WTC11 (cell line): ENCODE measurements at regions not wholly inside any gene's neighbourhood (a gene's known extent, or its start where the extent isn't known, plus 50 kb on each side); places are given as distances from the start of the nearest gene placed in this dataset.

Source experiments
- ATAC-seq: fragments of 200-7000 bp; cut with Tn5 transposase; 2 replicates; pipeline ENCODE4 v1.10.0; 2021; ENCODE audit warnings: mild to moderate bottlenecking, moderate library complexity
- CTCF ChIA-PET: fragments of 300-600 bp; sonication (Branson Sonifier 250); formaldehyde crosslinking; loops from one replicate; lab custom pipeline; 2021; ENCODE audit warnings: antibody characterized with exemption; lab: Charles Lee
- POLR2A ChIA-PET: fragments of 350-600 bp; sonication (Branson Sonifier 250); formaldehyde crosslinking; loops from one replicate; lab custom pipeline; 2021; ENCODE audit warnings: antibody characterized with exemption; lab: Charles Lee
- DNase-seq: peaks from one replicate; pipeline ENCODE4 v3.0.0; 2021; ENCODE audit warnings: low spot score
- H3K27ac Mint-ChIP-seq: 2 replicates; pipeline ENCODE4 v1.8.0; 2021; ENCODE audit warnings: mixed read lengths
- H3K27me3 Mint-ChIP-seq: 2 replicates; pipeline ENCODE4 v1.8.0; 2021; ENCODE audit warnings: low read depth, mild to moderate bottlenecking, moderate library complexity, mixed read lengths
- H3K36me3 Mint-ChIP-seq: 2 replicates; pipeline ENCODE4 v1.8.0; 2021; ENCODE audit warnings: mixed read lengths
- H3K4me1 Mint-ChIP-seq: 2 replicates; pipeline ENCODE4 v1.8.0; 2022; ENCODE audit warnings: mixed read lengths
- H3K4me3 Mint-ChIP-seq: 2 replicates; pipeline ENCODE4 v1.8.0; 2021; ENCODE audit warnings: mild to moderate bottlenecking, moderate library complexity, mixed read lengths
- H3K9me3 Mint-ChIP-seq: 2 replicates; pipeline ENCODE4 v1.8.0; 2021; ENCODE audit warnings: mixed read lengths
- ATF1 ChIP-seq: sonication (generic); formaldehyde crosslinking; IDR thresholded peaks from 2 replicates; pipeline ENCODE4 v1.8.1; 2023; ENCODE audit warnings: mild to moderate bottlenecking, moderate library complexity, missing genetic modification reagents
- CREB1 ChIP-seq: sonication (generic); formaldehyde crosslinking; IDR thresholded peaks from 2 replicates; pipeline ENCODE4 v1.8.0; 2023; ENCODE audit warnings: mild to moderate bottlenecking, missing genetic modification reagents
- CTCF ChIP-seq: fragments of 200-600 bp; IDR thresholded peaks from 2 replicates; pipeline ENCODE4 v1.8.0; 2022; ENCODE audit warnings: antibody characterized with exemption
- EMX1 ChIP-seq: fragments of 250-450 bp; sonication (Bioruptor Pico); IDR thresholded peaks from 2 replicates; pipeline ENCODE4 v1.8.0; 2021; ENCODE audit warnings: mild to moderate bottlenecking
- FOXJ3 ChIP-seq: sonication (generic); formaldehyde crosslinking; IDR thresholded peaks from 2 replicates; pipeline ENCODE4 v1.9.0; 2021; ENCODE audit warnings: missing genetic modification reagents, mild to moderate bottlenecking, borderline replicate concordance
- FOXK1 ChIP-seq: sonication (generic); formaldehyde crosslinking; IDR thresholded peaks from 2 replicates; pipeline ENCODE4 v1.8.0; 2022; ENCODE audit warnings: mild to moderate bottlenecking, moderate library complexity, missing genetic modification reagents
- FOXP4 ChIP-seq: sonication (generic); formaldehyde crosslinking; IDR thresholded peaks from 2 replicates; pipeline ENCODE4 v1.8.0; 2022; ENCODE audit warnings: mild to moderate bottlenecking, missing genetic modification reagents
- KAT7 ChIP-seq: sonication (generic); formaldehyde crosslinking; IDR thresholded peaks from 2 replicates; pipeline ENCODE4 v1.8.1; 2023; ENCODE audit warnings: missing genetic modification reagents, mild to moderate bottlenecking, borderline replicate concordance
- PRRX2 ChIP-seq: fragments of 250-450 bp; sonication (Bioruptor Pico); IDR thresholded peaks from 2 replicates; pipeline ENCODE4 v1.8.0; 2021; ENCODE audit warnings: mild to moderate bottlenecking
- SMAD4 ChIP-seq: sonication (generic); formaldehyde crosslinking; IDR thresholded peaks from 2 replicates; pipeline ENCODE4 v1.8.0; 2022; ENCODE audit warnings: mild to moderate bottlenecking, missing genetic modification reagents
- USF2 ChIP-seq: sonication (generic); formaldehyde crosslinking; IDR thresholded peaks from 2 replicates; pipeline ENCODE4 v1.8.1; 2023; ENCODE audit warnings: mild to moderate bottlenecking, missing genetic modification reagents, moderate library complexity
- ZNF138 ChIP-seq: sonication (generic); formaldehyde crosslinking; conservative IDR thresholded peaks from 2 replicates; pipeline ENCODE4 v1.8.1; 2022; ENCODE audit warnings: mild to moderate bottlenecking, moderate library complexity, missing genetic modification reagents
- ZNF512 ChIP-seq: sonication (generic); formaldehyde crosslinking; IDR thresholded peaks from 2 replicates; pipeline ENCODE4 v1.8.1; 2022; ENCODE audit warnings: missing genetic modification reagents, borderline replicate concordance
- ZSCAN18 ChIP-seq: fragments of 250-450 bp; sonication (Bioruptor Pico); IDR thresholded peaks from 2 replicates; pipeline ENCODE4 v2.1.2; 2022; ENCODE audit warnings: mild to moderate bottlenecking, moderate library complexity
- TF ChIP-seq, protein P1 (sequence below): fragments of 250-450 bp; sonication (Bioruptor Pico); IDR thresholded peaks from 2 replicates; pipeline ENCODE4 v1.9.0; 2021; ENCODE audit warnings: moderate library complexity, mild to moderate bottlenecking, inconsistent platforms, borderline replicate concordance
- TF ChIP-seq, protein P2 (sequence below): sonication (generic); formaldehyde crosslinking; IDR thresholded peaks from 2 replicates; pipeline ENCODE4 v1.8.0; 2023; ENCODE audit warnings: mild to moderate bottlenecking, missing genetic modification reagents
- TF ChIP-seq, protein P3 (sequence below): sonication (generic); formaldehyde crosslinking; IDR thresholded peaks from 2 replicates; pipeline ENCODE4 v1.8.1; 2023; ENCODE audit warnings: mild to moderate bottlenecking, missing genetic modification reagents, moderate library complexity

DNA sequence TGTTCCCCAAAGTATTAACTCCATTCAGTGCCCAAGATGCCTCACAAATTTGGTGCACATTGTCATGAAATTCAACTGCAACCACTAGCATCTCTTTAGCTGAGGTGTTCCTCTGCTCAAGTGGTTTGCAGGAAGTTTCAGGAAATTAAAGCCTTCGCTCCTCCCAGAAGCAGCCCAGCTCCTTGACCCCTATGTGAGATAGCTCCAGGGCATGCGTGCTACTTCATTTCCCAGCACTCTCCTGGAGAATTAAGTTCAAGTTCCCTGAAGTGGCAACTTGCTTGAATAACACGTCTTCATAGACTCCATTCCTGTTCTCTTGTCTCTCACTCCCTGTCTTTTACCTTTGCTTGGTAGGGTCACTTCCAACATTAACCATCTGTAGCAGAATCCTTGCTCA is 750.3 kb downstream of the REEP3 start (continued):
- no peak for TF ChIP-seq FOXP4

DNA sequence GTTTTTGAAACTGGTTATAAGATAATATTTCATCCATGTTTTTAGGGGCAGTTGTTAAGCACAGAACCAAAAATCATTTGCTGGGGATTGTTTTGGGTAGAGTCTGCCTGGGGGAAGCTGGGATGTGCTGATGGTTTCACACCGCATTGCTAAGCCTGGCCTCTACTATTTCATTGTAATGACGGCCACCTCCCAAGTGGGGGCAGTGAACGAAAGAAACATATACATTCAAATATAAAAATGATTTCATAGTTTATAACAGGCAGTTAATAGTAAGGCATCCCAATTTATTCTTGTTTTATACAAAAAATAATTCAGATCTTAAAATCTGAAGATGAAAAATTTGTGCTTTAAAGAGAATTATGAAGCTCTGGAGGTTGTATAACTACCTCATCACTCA is 750.8 kb downstream of the REEP3 start:
- peak; percentile 18 for DNase-seq
- TF ChIP-seq CTCF = 0 out of 2 replicates have a peak, but pooled peaks have one; percentile 18
- no peak for TF ChIP-seq ZNF138 (CRISPR knock-in tag)
- no peak overlapping the region for H3K4me3 Mint-ChIP-seq
- no peaks in the 10 kb centered on the region for H3K9me3 Mint-ChIP-seq
- CTCF ChIA-PET = interaction anchor here (0.8 to 1.7 kb wide), 5 partner anchors 104 to 405 kb away, joined by 3 to 6 read pairs (median 4); no protein-coding TSS in a partner anchor
- H3K36me3 Mint-ChIP-seq = no peaks in the 10 kb centered on the region
- POLR2A ChIA-PET = interaction anchor here (0.5 kb wide), 1 partner anchor 34 kb away, joined by 3 read pairs; no protein-coding TSS in a partner anchor
- peak; percentile 94 for ATAC-seq
- H3K4me1 Mint-ChIP-seq = peaks cover 5% of the 10 kb centered on the region; the same call in 1 of the 2 replicates
- no peaks in the 10 kb centered on the region for H3K27me3 Mint-ChIP-seq
- no peak overlapping the region for H3K27ac Mint-ChIP-seq

GRCh38 chr10:64275001-64275400 is 753.8 kb downstream of the REEP3 start:
- H3K36me3 Mint-ChIP-seq = no peaks in the 10 kb centered on the region
- H3K27me3 Mint-ChIP-seq = no peaks in the 10 kb centered on the region
- ATAC-seq = no peak
- no peak for TF ChIP-seq ATF1
- TF ChIP-seq FOXK1 = no peak
- TF ChIP-seq FOXJ3 = no peak
- TF ChIP-seq PRRX2 = no peak
- no peak for TF ChIP-seq ZNF138 (CRISPR knock-in tag)
- no peak for TF ChIP-seq ZSCAN18 (CRISPR knock-in tag)
- no peak for TF ChIP-seq CREB1 (CRISPR knock-in tag)
- no peak for TF ChIP-seq KAT7 (CRISPR knock-in tag)
- no peak for TF ChIP-seq ZNF512 (CRISPR knock-in tag)
- TF ChIP-seq, protein P1, sequence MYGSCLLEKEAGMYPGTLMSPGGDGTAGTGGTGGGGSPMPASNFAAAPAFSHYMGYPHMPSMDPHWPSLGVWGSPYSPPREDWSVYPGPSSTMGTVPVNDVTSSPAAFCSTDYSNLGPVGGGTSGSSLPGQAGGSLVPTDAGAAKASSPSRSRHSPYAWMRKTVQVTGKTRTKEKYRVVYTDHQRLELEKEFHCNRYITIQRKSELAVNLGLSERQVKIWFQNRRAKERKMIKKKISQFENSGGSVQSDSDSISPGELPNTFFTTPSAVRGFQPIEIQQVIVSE = no peak
- TF ChIP-seq, protein P2, sequence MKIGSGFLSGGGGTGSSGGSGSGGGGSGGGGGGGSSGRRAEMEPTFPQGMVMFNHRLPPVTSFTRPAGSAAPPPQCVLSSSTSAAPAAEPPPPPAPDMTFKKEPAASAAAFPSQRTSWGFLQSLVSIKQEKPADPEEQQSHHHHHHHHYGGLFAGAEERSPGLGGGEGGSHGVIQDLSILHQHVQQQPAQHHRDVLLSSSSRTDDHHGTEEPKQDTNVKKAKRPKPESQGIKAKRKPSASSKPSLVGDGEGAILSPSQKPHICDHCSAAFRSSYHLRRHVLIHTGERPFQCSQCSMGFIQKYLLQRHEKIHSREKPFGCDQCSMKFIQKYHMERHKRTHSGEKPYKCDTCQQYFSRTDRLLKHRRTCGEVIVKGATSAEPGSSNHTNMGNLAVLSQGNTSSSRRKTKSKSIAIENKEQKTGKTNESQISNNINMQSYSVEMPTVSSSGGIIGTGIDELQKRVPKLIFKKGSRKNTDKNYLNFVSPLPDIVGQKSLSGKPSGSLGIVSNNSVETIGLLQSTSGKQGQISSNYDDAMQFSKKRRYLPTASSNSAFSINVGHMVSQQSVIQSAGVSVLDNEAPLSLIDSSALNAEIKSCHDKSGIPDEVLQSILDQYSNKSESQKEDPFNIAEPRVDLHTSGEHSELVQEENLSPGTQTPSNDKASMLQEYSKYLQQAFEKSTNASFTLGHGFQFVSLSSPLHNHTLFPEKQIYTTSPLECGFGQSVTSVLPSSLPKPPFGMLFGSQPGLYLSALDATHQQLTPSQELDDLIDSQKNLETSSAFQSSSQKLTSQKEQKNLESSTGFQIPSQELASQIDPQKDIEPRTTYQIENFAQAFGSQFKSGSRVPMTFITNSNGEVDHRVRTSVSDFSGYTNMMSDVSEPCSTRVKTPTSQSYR (CRISPR knock-in tag) = no peak
- TF ChIP-seq USF2 (CRISPR knock-in tag) = no peak
- no peak for TF ChIP-seq SMAD4
- TF ChIP-seq, protein P3, sequence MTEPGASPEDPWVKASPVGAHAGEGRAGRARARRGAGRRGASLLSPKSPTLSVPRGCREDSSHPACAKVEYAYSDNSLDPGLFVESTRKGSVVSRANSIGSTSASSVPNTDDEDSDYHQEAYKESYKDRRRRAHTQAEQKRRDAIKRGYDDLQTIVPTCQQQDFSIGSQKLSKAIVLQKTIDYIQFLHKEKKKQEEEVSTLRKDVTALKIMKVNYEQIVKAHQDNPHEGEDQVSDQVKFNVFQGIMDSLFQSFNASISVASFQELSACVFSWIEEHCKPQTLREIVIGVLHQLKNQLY (CRISPR knock-in tag) = no peak
- TF ChIP-seq EMX1 (CRISPR knock-in tag) = no peak
- H3K9me3 Mint-ChIP-seq = no peaks in the 10 kb centered on the region
- ChIA-PET POLR2A (no interaction called here), CTCF (no interaction called here)
- DNase-seq = no peak
- no peak overlapping the region for H3K4me3 Mint-ChIP-seq
- peaks cover 5% of the 10 kb centered on the region; the same call in 1 of the 2 replicates for H3K4me1 Mint-ChIP-seq
- no peak overlapping the region for H3K27ac Mint-ChIP-seq
